H1 (cell line): ENCODE measurements at regions not wholly inside any gene's neighbourhood (a gene's known extent, or its start where the extent isn't known, plus 50 kb on each side); places are given as distances from the start of the nearest gene placed in this dataset.

ENCODE experiments used
- CTCF ChIA-PET: fragments of 300-600 bp; sonication (Branson Sonifier 250); formaldehyde crosslinking; loops from one replicate; lab custom pipeline; 2021; ENCODE audit not compliant: partially characterized antibody; lab: Charles Lee
- POLR2A ChIA-PET: fragments of 300-600 bp; sonication (Branson Sonifier 250); formaldehyde crosslinking; loops from one replicate; lab custom pipeline; 2021; ENCODE audit warnings: inconsistent platforms; ENCODE audit not compliant: partially characterized antibody; lab: Charles Lee
- DNase-seq, 2 experiments: peaks; one replicate each; pipeline versions ENCODE4 v3.0.0 to v3.0.0-alpha.2; 2010 to 2022; ENCODE audit warnings: low spot score in 2 of 2, low read depth in 1 of 2, mixed read lengths in 1 of 2
- FAIRE-seq: peaks from 2 replicates; lab custom pipeline; 2011; peaks lifted over from hg19 to GRCh38; lab: Jason Lieb, UNC
- H2AFZ ChIP-seq: 2 replicates; pipeline ENCODE4 v1.8.1; 2012; ENCODE audit warnings: low read length, inconsistent platforms
- H2AK5ac ChIP-seq: 2 replicates; pipeline ENCODE4 v1.6.1; 2013; ENCODE audit warnings: low read depth, low read length
- H2BK120ac ChIP-seq: replicated peaks from 2 replicates; pipeline ENCODE3; 2013; ENCODE audit warnings: low read depth, low read length, inconsistent platforms
- H2BK12ac ChIP-seq: 2 replicates; pipeline ENCODE4 v1.6.1; 2013; ENCODE audit warnings: low read depth, low read length
- H2BK15ac ChIP-seq: 2 replicates; pipeline ENCODE4 v1.6.1; 2013; ENCODE audit warnings: low read length
- H2BK20ac ChIP-seq: 2 replicates; pipeline ENCODE4 v1.6.1; 2013; ENCODE audit warnings: low read length
- H2BK5ac ChIP-seq: 2 replicates; pipeline ENCODE4 v1.6.1; 2013; ENCODE audit warnings: low read depth, low read length
- H3K14ac ChIP-seq: 2 replicates; pipeline ENCODE4 v1.6.1; 2013; ENCODE audit warnings: inconsistent platforms; ENCODE audit not compliant: insufficient read length
- H3K18ac ChIP-seq: 2 replicates; pipeline ENCODE4 v1.6.1; 2013; ENCODE audit warnings: low read length; ENCODE audit errors: extremely low read depth
- H3K23ac ChIP-seq: 2 replicates; pipeline ENCODE4 v1.6.1; 2013; ENCODE audit warnings: inconsistent platforms; ENCODE audit not compliant: insufficient read length
- H3K23me2 ChIP-seq: 2 replicates; pipeline ENCODE4 v1.6.1; 2013; ENCODE audit warnings: low read depth, low read length
- H3K27ac ChIP-seq: 2 replicates; pipeline ENCODE4 v1.6.1; 2011; ENCODE audit warnings: low read depth, low read length, inconsistent platforms
- H3K27me3 ChIP-seq, 4 experiments: replicated peaks in 1 of 4; 1 replicate in 1 of 4; 2 replicates in 3 of 4; pipeline versions ENCODE4 v1.6.1 to v1.8.1; 2011 to 2013; ENCODE audit warnings: low read length in 3 of 4, mild to moderate bottlenecking in 3 of 4, inconsistent platforms in 2 of 4, mixed read lengths in 2 of 4, moderate library complexity in 1 of 4; ENCODE audit not compliant: control insufficient read depth in 3 of 4, insufficient read depth in 3 of 4; ENCODE audit errors: extremely low read depth in 1 of 4
- H3K36me3 ChIP-seq, 4 experiments: 2 replicates each; pipeline versions ENCODE4 v1.6.1 to v1.8.1; 2011 to 2013; ENCODE audit warnings: mild to moderate bottlenecking in 4 of 4, low read length in 3 of 4, moderate library complexity in 2 of 4, control low read depth in 1 of 4, inconsistent platforms in 1 of 4; ENCODE audit not compliant: insufficient read depth in 4 of 4, control insufficient read depth in 2 of 4
- H3K4ac ChIP-seq: replicated peaks from 2 replicates; pipeline ENCODE3; 2013; ENCODE audit warnings: low read length, low read depth, mixed read lengths, inconsistent platforms; ENCODE audit not compliant: insufficient read length
- H3K4me1 ChIP-seq, 4 experiments: replicated peaks in 1 of 4; 1 replicate in 1 of 4; 2 replicates in 3 of 4; pipeline versions ENCODE4 v1.6.1 to v1.8.1; 2011 to 2013; ENCODE audit warnings: low read length in 3 of 4, inconsistent platforms in 2 of 4, mixed read lengths in 1 of 4; ENCODE audit not compliant: insufficient read depth in 4 of 4, control insufficient read depth in 3 of 4
- H3K4me2 ChIP-seq, 2 experiments: 2 replicates each; pipeline versions ENCODE4 v1.6.1 to v1.8.1; 2011 to 2013; ENCODE audit warnings: low read depth in 2 of 2, low read length in 2 of 2, control low read depth in 1 of 2, inconsistent platforms in 1 of 2, mild to moderate bottlenecking in 1 of 2; ENCODE audit not compliant: insufficient read depth in 1 of 2
- H3K4me3 ChIP-seq, 4 experiments: fragments of 200-600, 300-600 bp in 1 of 4; sonication (generic), shearing (Covaris generic), sonication (Bioruptor Twin) in 1 of 4; 2 replicates each; pipeline versions ENCODE4 v1.5.1 to v1.8.1; 2011 to 2016; ENCODE audit warnings: low read length in 4 of 4, low read depth in 3 of 4, control low read depth in 2 of 4, inconsistent platforms in 2 of 4, mild to moderate bottlenecking in 2 of 4, mixed read lengths in 1 of 4, moderate library complexity in 1 of 4; ENCODE audit not compliant: insufficient read depth in 2 of 4; ENCODE audit errors: extremely low read depth in 1 of 4
- H3K56ac ChIP-seq: replicated peaks from 2 replicates; pipeline ENCODE3; 2013; ENCODE audit warnings: low read depth, mild to moderate bottlenecking, mixed read lengths, low read length, inconsistent platforms; ENCODE audit not compliant: insufficient read length
- H3K79me1 ChIP-seq: 2 replicates; pipeline ENCODE4 v1.6.1; 2013; ENCODE audit warnings: low read depth, low read length, control low read depth
- H3K79me2 ChIP-seq, 2 experiments: 2 replicates each; pipeline versions ENCODE4 v1.6.1 to v1.8.1; 2012 to 2013; ENCODE audit warnings: low read length in 2 of 2, mild to moderate bottlenecking in 2 of 2, inconsistent platforms in 1 of 2; ENCODE audit not compliant: insufficient read depth in 2 of 2, control insufficient read depth in 1 of 2
- H3K9ac ChIP-seq, 4 experiments: replicated peaks in 1 of 4; 1 replicate in 1 of 4; 2 replicates in 3 of 4; pipeline versions ENCODE4 v1.6.1 to v1.8.1; 2011 to 2013; ENCODE audit warnings: low read depth in 3 of 4, low read length in 3 of 4, control low read depth in 2 of 4, mild to moderate bottlenecking in 2 of 4, moderate library complexity in 2 of 4, inconsistent platforms in 1 of 4; ENCODE audit errors: extremely low read depth in 1 of 4
- H3K9me3 ChIP-seq, 2 experiments: 2 replicates each; pipeline versions ENCODE4 v1.6.1 to v1.8.1; 2012 to 2013; ENCODE audit warnings: mild to moderate bottlenecking in 2 of 2, moderate library complexity in 2 of 2, control low read depth in 1 of 2, inconsistent platforms in 1 of 2, low read depth in 1 of 2, low read length in 1 of 2, mixed read lengths in 1 of 2; ENCODE audit not compliant: insufficient read depth in 2 of 2
- H4K20me1 ChIP-seq, 2 experiments: replicated peaks in 1 of 2; 2 replicates each; pipeline versions ENCODE3 to v1.8.1; 2011 to 2013; ENCODE audit warnings: inconsistent platforms in 2 of 2, low read length in 2 of 2, mild to moderate bottlenecking in 1 of 2; ENCODE audit not compliant: insufficient read depth in 2 of 2, control insufficient read depth in 1 of 2
- H4K5ac ChIP-seq: 2 replicates; pipeline ENCODE4 v1.6.1; 2013; ENCODE audit warnings: low read length, low read depth, mixed read lengths, inconsistent platforms; ENCODE audit not compliant: insufficient read length
- H4K8ac ChIP-seq: 2 replicates; pipeline ENCODE4 v1.8.0; 2013; ENCODE audit warnings: mild to moderate bottlenecking, moderate library complexity, low read length, inconsistent platforms; ENCODE audit not compliant: insufficient read depth; ENCODE audit errors: extremely low read depth
- H4K91ac ChIP-seq: replicated peaks from 2 replicates; pipeline ENCODE3; 2013; ENCODE audit warnings: low read length, mixed read lengths, inconsistent platforms; ENCODE audit not compliant: insufficient read length
- ATF3 ChIP-seq: IDR thresholded peaks from 2 replicates; pipeline ENCODE4 v1.6.1; 2011; ENCODE audit warnings: low read depth, mild to moderate bottlenecking, low read length; ENCODE audit not compliant: insufficient read depth
- BACH1 ChIP-seq: IDR thresholded peaks from 2 replicates; pipeline ENCODE4 v1.6.1; 2012; ENCODE audit warnings: low read length, improper control_type of control experiment
- CEBPB ChIP-seq: IDR thresholded peaks from 2 replicates; pipeline ENCODE4 v1.6.1; 2012; ENCODE audit warnings: low read depth, low read length
- CTBP2 ChIP-seq: IDR thresholded peaks from 2 replicates; pipeline ENCODE4 v1.7.0; 2011; ENCODE audit warnings: borderline replicate concordance, mild to moderate bottlenecking, moderate library complexity, mixed read lengths, low read length; ENCODE audit not compliant: insufficient read depth, insufficient read length
- EP300 ChIP-seq, 2 experiments: IDR thresholded peaks; 1 replicate in 1 of 2; 2 replicates in 1 of 2; pipeline ENCODE4 v1.6.1; 2011 to 2012; ENCODE audit warnings: low read depth in 2 of 2, low read length in 2 of 2, mild to moderate bottlenecking in 2 of 2, borderline replicate concordance in 1 of 2, inconsistent platforms in 1 of 2, moderate library complexity in 1 of 2
- FOSL1 ChIP-seq: IDR thresholded peaks from 2 replicates; pipeline ENCODE4 v1.6.1; 2011; ENCODE audit warnings: mild to moderate bottlenecking, low read depth, low read length, moderate library complexity; ENCODE audit not compliant: insufficient read depth
- MAFK ChIP-seq: IDR thresholded peaks from 2 replicates; pipeline ENCODE4 v1.6.1; 2012; ENCODE audit warnings: low read depth, mild to moderate bottlenecking, improper control_type of control experiment, low read length
- POLR2AphosphoS5 ChIP-seq: IDR thresholded peaks from 2 replicates; pipeline ENCODE4 v1.6.1; 2011; ENCODE audit warnings: low read depth, low read length
- RNF2 ChIP-seq: fragments of 200-900, 300-1000 bp; sonication (generic); IDR thresholded peaks from 2 replicates; pipeline ENCODE4 v1.7.1; 2016; ENCODE audit warnings: borderline replicate concordance, low read depth, mild to moderate bottlenecking, antibody characterized with exemption, low read length; ENCODE audit not compliant: poor library complexity, severe bottlenecking; ENCODE audit errors: missing control alignments
- RXRA ChIP-seq: IDR thresholded peaks from 2 replicates; pipeline ENCODE4 v1.6.1; 2011; ENCODE audit warnings: low read depth, mild to moderate bottlenecking, low read length, moderate library complexity; ENCODE audit not compliant: insufficient read depth
- SAP30 ChIP-seq: fragments of 300-600 bp; sonication (generic); IDR thresholded peaks from 2 replicates; pipeline ENCODE4 v1.7.1; 2012; ENCODE audit warnings: low read length, moderate library complexity, mild to moderate bottlenecking, inconsistent platforms; ENCODE audit not compliant: insufficient read depth, insufficient replicate concordance
- SP4 ChIP-seq: IDR thresholded peaks from 2 replicates; pipeline ENCODE4 v1.6.1; 2012; ENCODE audit warnings: low read length, inconsistent platforms
- SUZ12 ChIP-seq: fragments of 200-600 bp; sonication (generic); IDR thresholded peaks from 2 replicates; pipeline ENCODE4 v1.6.1; 2012; ENCODE audit warnings: mild to moderate bottlenecking, inconsistent platforms, low read length, moderate library complexity, mixed read lengths
- TEAD4 ChIP-seq: IDR thresholded peaks from 2 replicates; pipeline ENCODE4 v1.6.1; 2012; ENCODE audit warnings: low read depth, low read length, inconsistent platforms, mixed read lengths

GRCh38 chr3:73783811-73784210, 159.1 kb upstream of the PDZRN3 start:
- TF ChIP-seq SUZ12, result no peak
- no peak for TF ChIP-seq RNF2
- no peak for TF ChIP-seq CEBPB
- no peak for TF ChIP-seq ATF3
- no peak for TF ChIP-seq POLR2AphosphoS5
- TF ChIP-seq TEAD4, result no peak
- no peak for TF ChIP-seq MAFK
- no peak for TF ChIP-seq CTBP2
- no peak for TF ChIP-seq FOSL1
- no peak for TF ChIP-seq BACH1
- no peak for TF ChIP-seq EP300 (IDR thresholded peaks at IDR 0.05; ENCODE audit: borderline replicate concordance in 1 of 2, low read depth in 2 of 2, low read length in 2 of 2)
- TF ChIP-seq RXRA, result no peak
- no peak for TF ChIP-seq SP4
- TF ChIP-seq SAP30, result no peak
- TF ChIP-seq, all 59 proteins: peak for 0
- Histone ChIP-seq H3K27ac (no peak overlapping the region), H3K36me3 (no peaks in the 10 kb centered on the region), H2BK20ac (no peak overlapping the region), H2BK5ac (no peak overlapping the region), H3K27me3 (peaks cover 0 to 1% (median 0%) of the 10 kb centered on the region in 4 experiments; a peak in 1 of 7 replicates), H3K4ac (no peak overlapping the region), H2AFZ (no peak overlapping the region), H2BK15ac (no peak overlapping the region), H3K9ac (no peak overlapping the region; a peak in 1 of 7 replicates), H3K4me3 (no peak overlapping the region), H3K18ac (no peak overlapping the region), H3K79me2 (no peaks in the 10 kb centered on the region), H3K23me2 (no peaks in the 10 kb centered on the region), H3K14ac (no peak overlapping the region), H2AK5ac (no peak overlapping the region), H2BK120ac (no peak overlapping the region), H4K8ac (no peak overlapping the region), H4K91ac (no peak overlapping the region), H3K56ac (no peak overlapping the region), H3K4me2 (no peak overlapping the region), H4K5ac (no peak overlapping the region), H3K9me3 (no peaks in the 10 kb centered on the region), H3K23ac (no peak overlapping the region), H3K79me1 (no peaks in the 10 kb centered on the region), H2BK12ac (no peak overlapping the region), H3K4me1 (0 out of 7 replicates have a peak, but pooled peaks cover 0 to 2% (median 0%) of the 10 kb centered on the region in 4 experiments), H4K20me1 (no peaks in the 10 kb centered on the region)
- CTCF ChIA-PET, result no interaction called here
- no peak for FAIRE-seq
- no peak for DNase-seq
- POLR2A ChIA-PET, result no interaction called here
